Uterus (tissue), 3 donors: ENCODE measurements at regions not wholly inside any gene's neighbourhood (a gene's known extent, or its start where the extent isn't known, plus 50 kb on each side); places are given as distances from the start of the nearest gene placed in this dataset.

ENCODE experiments used
- DNase-seq, 2 donors: peaks; one replicate each; pipeline ENCODE4 v3.0.0-alpha.2; 2019 to 2020
- H3K27ac ChIP-seq, 2 donors: fragments of 200-600 bp; sonication (generic); 1 replicate in 1 of 2; 2 replicates in 1 of 2; pipeline ENCODE4 v1.5.1; 2016 to 2018
- H3K27me3 ChIP-seq, 2 donors: fragments of 200-600 bp; sonication (generic); one replicate each; pipeline ENCODE4 v1.5.1; 2018 to 2019; ENCODE audit warnings: control low read depth in 1 of 2
- H3K36me3 ChIP-seq, 2 donors: fragments of 200-600 bp; sonication (generic); one replicate each; pipeline ENCODE4 v1.5.1; 2019; ENCODE audit warnings: control low read depth in 1 of 2
- H3K4me1 ChIP-seq, 2 donors: fragments of 200-600 bp; sonication (generic); one replicate each; pipeline ENCODE4 v1.5.1; 2018 to 2019; ENCODE audit warnings: control low read depth in 1 of 2
- H3K4me3 ChIP-seq, 2 donors: fragments of 200-600 bp; sonication (generic); 1 replicate in 1 of 2; 2 replicates in 1 of 2; pipeline ENCODE4 v1.5.1; 2018 to 2019; ENCODE audit warnings: mild to moderate bottlenecking in 1 of 2
- H3K9me3 ChIP-seq, 2 donors: fragments of 200-600 bp; sonication (generic); one replicate each; pipeline ENCODE4 v1.5.1; 2019; ENCODE audit warnings: control low read depth in 1 of 2
- POLR2A ChIP-seq, 2 donors: fragments of 450-650 bp; IDR thresholded peaks; one replicate each; pipeline ENCODE4 v1.6.1; 2016; ENCODE audit warnings: antibody characterized with exemption in 2 of 2, mild to moderate bottlenecking in 1 of 2, moderate library complexity in 1 of 2
- intact Hi-C: fragments of 100-400 bp; cut with DNase I; formaldehyde crosslinking; loops from one replicate; pipeline ENCODE4 v1.15.1; 2023; ENCODE audit warnings: low total_unique reads
- TF ChIP-seq, protein P1 (sequence below), 4 experiments: fragments of 200-600 bp in 2 of 4; fragments of 450-650 bp in 2 of 4; sonication (generic) in 2 of 4; IDR thresholded peaks; one replicate each; pipeline ENCODE4 v1.5.1; 2016 to 2019; ENCODE audit warnings: antibody characterized with exemption in 4 of 4, mild to moderate bottlenecking in 2 of 4, moderate library complexity in 1 of 4
- donor health status: DM: yes; HTN: yes; CAD: no.

DNA sequence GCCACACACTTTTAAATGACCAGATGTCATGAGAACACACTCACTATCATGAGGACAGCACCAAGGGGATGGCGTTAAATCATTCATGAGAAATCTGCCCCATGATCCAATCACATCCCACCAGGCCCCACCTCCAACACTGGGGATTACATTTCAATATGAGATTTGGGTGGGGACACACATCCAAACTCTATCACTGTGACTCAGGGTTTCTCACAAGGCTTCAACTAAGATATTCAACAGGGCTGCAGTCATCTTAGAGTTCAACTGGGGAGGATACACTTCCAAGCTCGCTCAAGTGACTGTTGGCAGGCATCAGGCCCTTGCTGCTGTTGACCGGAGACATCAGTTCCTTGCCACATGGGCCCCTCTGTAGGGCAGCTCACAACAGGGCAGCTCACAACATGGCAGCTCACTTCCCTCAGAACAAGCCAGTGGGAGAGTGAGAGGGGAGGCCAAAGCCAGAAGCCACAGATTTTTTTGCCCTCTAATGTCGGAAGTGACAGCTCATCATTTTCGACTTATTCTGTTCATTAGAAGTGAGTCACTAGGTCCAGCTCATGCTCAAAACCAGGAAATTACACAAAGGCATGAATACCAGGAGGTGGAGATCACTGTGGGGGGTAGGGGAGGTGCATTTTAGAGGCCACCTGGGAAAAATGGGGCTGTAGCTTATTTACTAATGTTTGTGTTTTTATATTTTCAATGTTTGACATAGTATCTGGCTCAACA, 50.8 kb upstream of the PTHLH start:
- TF ChIP-seq, protein P1, sequence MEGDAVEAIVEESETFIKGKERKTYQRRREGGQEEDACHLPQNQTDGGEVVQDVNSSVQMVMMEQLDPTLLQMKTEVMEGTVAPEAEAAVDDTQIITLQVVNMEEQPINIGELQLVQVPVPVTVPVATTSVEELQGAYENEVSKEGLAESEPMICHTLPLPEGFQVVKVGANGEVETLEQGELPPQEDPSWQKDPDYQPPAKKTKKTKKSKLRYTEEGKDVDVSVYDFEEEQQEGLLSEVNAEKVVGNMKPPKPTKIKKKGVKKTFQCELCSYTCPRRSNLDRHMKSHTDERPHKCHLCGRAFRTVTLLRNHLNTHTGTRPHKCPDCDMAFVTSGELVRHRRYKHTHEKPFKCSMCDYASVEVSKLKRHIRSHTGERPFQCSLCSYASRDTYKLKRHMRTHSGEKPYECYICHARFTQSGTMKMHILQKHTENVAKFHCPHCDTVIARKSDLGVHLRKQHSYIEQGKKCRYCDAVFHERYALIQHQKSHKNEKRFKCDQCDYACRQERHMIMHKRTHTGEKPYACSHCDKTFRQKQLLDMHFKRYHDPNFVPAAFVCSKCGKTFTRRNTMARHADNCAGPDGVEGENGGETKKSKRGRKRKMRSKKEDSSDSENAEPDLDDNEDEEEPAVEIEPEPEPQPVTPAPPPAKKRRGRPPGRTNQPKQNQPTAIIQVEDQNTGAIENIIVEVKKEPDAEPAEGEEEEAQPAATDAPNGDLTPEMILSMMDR (IDR thresholded peaks at IDR 0.05), result no peak
- no peak for TF ChIP-seq POLR2A (IDR thresholded peaks at IDR 0.05)
- no peaks in the 10 kb centered on the region for H3K9me3 ChIP-seq
- no peaks in the 10 kb centered on the region for H3K4me1 ChIP-seq
- H3K27ac ChIP-seq, result no peak overlapping the region
- H3K27me3 ChIP-seq, result no peaks in the 10 kb centered on the region
- H3K36me3 ChIP-seq, result no peaks in the 10 kb centered on the region
- DNase-seq, result no peak
- no peak overlapping the region for H3K4me3 ChIP-seq
- intact Hi-C loops, result no loop called here

DNA sequence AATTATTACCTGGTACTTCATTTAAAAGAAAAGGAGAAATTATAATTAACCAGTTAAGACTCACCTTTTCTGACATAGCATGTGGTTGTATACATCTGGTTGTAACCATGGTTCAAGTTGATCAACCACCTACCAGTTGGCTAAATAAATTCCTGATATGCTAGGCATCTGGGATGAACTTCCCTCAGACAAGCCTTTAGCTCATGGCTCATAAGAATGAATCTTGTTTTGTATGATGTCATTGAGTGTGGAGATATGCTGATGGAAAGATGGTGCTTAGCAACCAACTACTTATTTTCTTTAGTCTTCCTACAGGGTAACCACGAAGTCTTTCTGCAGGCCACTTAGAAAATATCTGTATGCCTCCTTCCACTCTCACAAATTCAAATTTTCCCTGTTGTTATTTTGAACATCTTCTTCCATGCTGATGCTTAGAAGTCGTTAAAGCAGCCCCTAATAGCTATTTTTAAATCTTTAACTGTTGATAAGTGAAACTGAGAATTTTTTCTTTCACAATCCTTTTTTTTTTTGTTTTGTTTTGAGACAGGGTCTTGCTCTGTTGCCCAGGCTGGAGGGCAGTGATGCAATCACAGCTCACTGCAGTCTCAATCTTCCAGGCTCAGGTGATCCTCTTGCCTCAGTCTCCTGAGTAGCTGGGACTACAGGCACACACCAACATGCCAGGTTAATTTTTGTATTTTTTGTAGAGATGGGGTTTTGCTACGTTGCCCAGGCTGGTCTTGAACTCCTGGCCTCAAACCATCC, 51.9 kb upstream of the PTHLH start:
- intact Hi-C loops, result no loop called here
- TF ChIP-seq, protein P1 (IDR thresholded peaks at IDR 0.05), result no peak
- no peak for TF ChIP-seq POLR2A (IDR thresholded peaks at IDR 0.05)

GRCh38 chr12:28025821-28026505, 53.4 kb upstream of the PTHLH start:
- TF ChIP-seq, protein P1 (IDR thresholded peaks at IDR 0.05), result no peak
- TF ChIP-seq POLR2A (IDR thresholded peaks at IDR 0.05), result no peak
- Histone ChIP-seq H3K27me3 (no peaks in the 10 kb centered on the region), H3K4me1 (no peaks in the 10 kb centered on the region), H3K9me3 (no peaks in the 10 kb centered on the region), H3K27ac (no peak overlapping the region), H3K4me3 (no peak overlapping the region), H3K36me3 (no peaks in the 10 kb centered on the region)
- intact Hi-C loops, result no loop called here
- no peak for DNase-seq

More for the DNA sequence above, 51.9 kb upstream of the PTHLH start:
- DNase-seq, result no peak
- Histone ChIP-seq H3K36me3 (no peaks in the 10 kb centered on the region), H3K9me3 (no peaks in the 10 kb centered on the region), H3K4me3 (no peak overlapping the region), H3K27ac (no peak overlapping the region), H3K4me1 (no peaks in the 10 kb centered on the region), H3K27me3 (no peaks in the 10 kb centered on the region)

- H3K27ac ChIP-seq, result no peak overlapping the region
- no peak overlapping the region for H3K4me3 ChIP-seq
- no peaks in the 10 kb centered on the region for H3K4me1 ChIP-seq
- DNase-seq, result no peak
- intact Hi-C loops, result no loop called here
- H3K36me3 ChIP-seq, result no peaks in the 10 kb centered on the region
- no peaks in the 10 kb centered on the region for H3K27me3 ChIP-seq
- H3K9me3 ChIP-seq, result no peaks in the 10 kb centered on the region
- TF ChIP-seq, protein P1 (IDR thresholded peaks at IDR 0.05), result no peak
Observed at GRCh38 chr12:28026701-28027100, 54.2 kb upstream of the PTHLH start.

DNA sequence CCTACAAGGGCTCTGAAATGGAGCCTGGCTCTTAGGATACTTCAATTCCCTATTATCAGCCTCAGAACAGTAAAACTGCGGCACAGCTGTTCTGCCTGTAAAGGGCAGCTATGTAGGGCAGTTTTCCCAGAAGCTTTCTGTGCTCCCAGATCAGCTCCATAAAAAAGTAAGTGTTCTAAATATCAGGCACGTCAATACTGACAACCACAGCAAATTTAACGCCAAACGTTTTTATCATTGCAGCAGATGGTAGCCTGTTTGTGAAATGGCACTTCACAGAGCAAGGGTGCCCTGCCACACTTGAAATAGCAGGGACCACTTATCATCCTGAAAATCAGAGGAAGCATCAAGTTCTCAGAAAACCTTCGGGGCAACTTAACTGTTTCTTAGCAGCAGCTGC, 54.8 kb upstream of the PTHLH start:
- DNase-seq, result no peak
- Histone ChIP-seq H3K4me3 (no peak overlapping the region), H3K4me1 (no peaks in the 10 kb centered on the region), H3K27me3 (no peaks in the 10 kb centered on the region), H3K9me3 (no peaks in the 10 kb centered on the region), H3K36me3 (no peaks in the 10 kb centered on the region), H3K27ac (no peak overlapping the region)
- intact Hi-C loops, result no loop called here
- no peak for TF ChIP-seq POLR2A (IDR thresholded peaks at IDR 0.05)
- TF ChIP-seq, protein P1 (IDR thresholded peaks at IDR 0.05), result no peak
